C4-2B (cell line): ENCODE measurements at regions not wholly inside any gene's neighbourhood (a gene's known extent, or its start where the extent isn't known, plus 50 kb on each side); places are given as distances from the start of the nearest gene placed in this dataset.

Experiments used
- CTCF ChIP-seq: fragments of 450-650 bp; conservative IDR thresholded peaks from 2 replicates; pipeline ENCODE4 v1.5.1; 2017; ENCODE audit warnings: mild to moderate bottlenecking
- ZFX ChIP-seq: fragments of 450-650 bp; IDR thresholded peaks from 2 replicates; pipeline ENCODE4 v1.6.1; 2017

- no peak for TF ChIP-seq CTCF
- TF ChIP-seq ZFX: no peak
Observed at GRCh38 chr6:22017272-22017671, 279.6 kb downstream of the PRL start.
